Nephron (organoid): ENCODE measurements at regions not wholly inside any gene's neighbourhood (a gene's known extent, or its start where the extent isn't known, plus 50 kb on each side); places are given as distances from the start of the nearest gene placed in this dataset.
A peak's percentile ranks its signal among the peaks of the same experiment; 100 is the strongest.

Source experiments
- H3K27ac Mint-ChIP-seq, 3 experiments: 2 replicates each; pipeline ENCODE4 v1.8.0; 2020; ENCODE audit warnings: mixed read lengths in 3 of 3, mild to moderate bottlenecking in 2 of 3, moderate library complexity in 1 of 3
- H3K27me3 Mint-ChIP-seq: 2 replicates; pipeline ENCODE4 v1.8.0; 2021; ENCODE audit warnings: low read depth, mild to moderate bottlenecking, moderate library complexity, mixed read lengths
- H3K36me3 Mint-ChIP-seq: 2 replicates; pipeline ENCODE4 v1.8.0; 2020; ENCODE audit warnings: low read depth, mixed read lengths
- H3K4me1 Mint-ChIP-seq: 2 replicates; pipeline ENCODE4 v1.8.0; 2020; ENCODE audit warnings: mixed read lengths
- H3K4me3 Mint-ChIP-seq, 3 experiments: 2 replicates each; pipeline ENCODE4 v1.8.0; 2020; ENCODE audit warnings: mild to moderate bottlenecking in 3 of 3, mixed read lengths in 3 of 3, moderate library complexity in 2 of 3
- H3K9me3 Mint-ChIP-seq: 2 replicates; pipeline ENCODE4 v1.8.0; 2020; ENCODE audit warnings: mixed read lengths
- TF ChIP-seq, protein P1 (sequence below), 3 experiments: fragments of 200-600 bp; sonication (generic); IDR thresholded peaks; one replicate each; pipeline ENCODE4 v1.5.0; 2021; ENCODE audit warnings: antibody characterized with exemption in 3 of 3; ENCODE audit not compliant: unreplicated experiment in 3 of 3

GRCh38 chr1:101664726-101665125 is 332.0 kb downstream of the OLFM3 start:
- Mint-ChIP-seq H3K4me1 (no peaks in the 10 kb centered on the region), H3K36me3 (no peaks in the 10 kb centered on the region), H3K9me3 (peaks cover 12% of the 10 kb centered on the region), H3K4me3 (no peak overlapping the region), H3K27ac (no peak overlapping the region), H3K27me3 (no peaks in the 10 kb centered on the region)
- TF ChIP-seq, protein P1, sequence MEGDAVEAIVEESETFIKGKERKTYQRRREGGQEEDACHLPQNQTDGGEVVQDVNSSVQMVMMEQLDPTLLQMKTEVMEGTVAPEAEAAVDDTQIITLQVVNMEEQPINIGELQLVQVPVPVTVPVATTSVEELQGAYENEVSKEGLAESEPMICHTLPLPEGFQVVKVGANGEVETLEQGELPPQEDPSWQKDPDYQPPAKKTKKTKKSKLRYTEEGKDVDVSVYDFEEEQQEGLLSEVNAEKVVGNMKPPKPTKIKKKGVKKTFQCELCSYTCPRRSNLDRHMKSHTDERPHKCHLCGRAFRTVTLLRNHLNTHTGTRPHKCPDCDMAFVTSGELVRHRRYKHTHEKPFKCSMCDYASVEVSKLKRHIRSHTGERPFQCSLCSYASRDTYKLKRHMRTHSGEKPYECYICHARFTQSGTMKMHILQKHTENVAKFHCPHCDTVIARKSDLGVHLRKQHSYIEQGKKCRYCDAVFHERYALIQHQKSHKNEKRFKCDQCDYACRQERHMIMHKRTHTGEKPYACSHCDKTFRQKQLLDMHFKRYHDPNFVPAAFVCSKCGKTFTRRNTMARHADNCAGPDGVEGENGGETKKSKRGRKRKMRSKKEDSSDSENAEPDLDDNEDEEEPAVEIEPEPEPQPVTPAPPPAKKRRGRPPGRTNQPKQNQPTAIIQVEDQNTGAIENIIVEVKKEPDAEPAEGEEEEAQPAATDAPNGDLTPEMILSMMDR (IDR thresholded peaks at IDR 0.05; ENCODE audit: unreplicated experiment in 3 of 3), result no peak

- Mint-ChIP-seq H3K27me3 (no peaks in the 10 kb centered on the region), H3K4me1 (no peaks in the 10 kb centered on the region), H3K4me3 (no peak overlapping the region), H3K27ac (peak overlapping the region in 1 of 3 experiments; percentile 59), H3K9me3 (peaks cover 5% of the 10 kb centered on the region), H3K36me3 (no peaks in the 10 kb centered on the region)
- TF ChIP-seq, protein P1 (IDR thresholded peaks at IDR 0.05; ENCODE audit: unreplicated experiment in 3 of 3), result no peak
Observed at GRCh38 chr1:101667761-101668160, 329.0 kb downstream of the OLFM3 start.

- Mint-ChIP-seq H3K27me3 (no peaks in the 10 kb centered on the region), H3K36me3 (no peaks in the 10 kb centered on the region), H3K4me1 (peaks cover 35% of the 10 kb centered on the region), H3K9me3 (no peaks in the 10 kb centered on the region), H3K27ac (peak overlapping the region; percentile 80 to 97 (median 91)), H3K4me3 (no peak overlapping the region)
- TF ChIP-seq, protein P1 (IDR thresholded peaks at IDR 0.05; ENCODE audit: unreplicated experiment in 3 of 3), result no peak
Observed at GRCh38 chr1:101683136-101683535, 313.6 kb downstream of the OLFM3 start.

- Mint-ChIP-seq H3K27me3 (no peaks in the 10 kb centered on the region), H3K9me3 (no peaks in the 10 kb centered on the region), H3K36me3 (no peaks in the 10 kb centered on the region), H3K27ac (peak overlapping the region; percentile 80 to 97 (median 91)), H3K4me1 (peaks cover 39% of the 10 kb centered on the region), H3K4me3 (no peak overlapping the region)
- TF ChIP-seq, protein P1 (IDR thresholded peaks at IDR 0.05; ENCODE audit: unreplicated experiment in 3 of 3), result no peak
Observed at GRCh38 chr1:101683561-101683960, 313.2 kb downstream of the OLFM3 start.

DNA sequence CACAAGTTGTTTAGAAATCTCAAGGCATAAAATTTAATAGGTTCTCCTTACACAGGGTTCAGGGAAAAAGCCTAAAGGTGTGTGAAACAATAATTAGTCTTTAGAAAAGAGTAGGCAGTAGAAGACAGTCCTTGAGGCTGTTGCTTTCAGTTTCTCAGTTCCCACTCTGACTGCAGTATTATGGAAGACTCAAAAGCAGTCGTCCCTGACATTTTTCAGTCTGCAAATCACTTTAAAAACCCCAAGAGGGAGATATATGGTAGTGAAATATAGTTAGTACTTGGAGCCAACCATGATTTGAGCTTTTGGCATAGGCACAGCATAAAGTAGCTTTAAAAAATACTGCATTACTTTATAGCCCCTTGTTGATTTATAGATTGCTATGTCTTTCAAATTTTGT is 299.7 kb downstream of the OLFM3 start:
- Mint-ChIP-seq H3K27me3 (no peaks in the 10 kb centered on the region), H3K4me3 (peak overlapping the region in 1 of 3 experiments; percentile 5), H3K9me3 (no peaks in the 10 kb centered on the region), H3K27ac (peak overlapping the region; percentile 77 to 95 (median 87)), H3K36me3 (no peaks in the 10 kb centered on the region), H3K4me1 (peaks cover 15% of the 10 kb centered on the region)
- TF ChIP-seq, protein P1 (IDR thresholded peaks at IDR 0.05; ENCODE audit: unreplicated experiment in 3 of 3), result peak in 1 of 3 experiments; percentile 15

DNA sequence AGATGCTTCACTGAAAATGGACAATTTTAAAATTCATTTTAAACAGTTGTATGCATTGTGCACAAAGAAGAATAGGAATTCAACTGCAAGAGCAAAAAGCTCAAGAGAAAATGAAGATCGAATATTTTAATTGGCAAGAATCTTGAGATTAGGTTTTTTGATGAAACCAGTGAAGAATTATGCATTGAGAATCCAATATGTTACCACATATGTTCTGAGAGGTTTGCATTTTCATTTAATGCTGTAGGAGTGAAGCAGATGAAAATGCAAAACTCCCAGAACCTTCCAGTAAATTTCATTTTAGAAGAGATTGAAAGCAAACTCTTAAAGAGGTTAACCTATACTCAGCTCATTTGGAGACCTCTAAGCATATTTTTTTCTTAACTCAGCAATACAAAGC is 298.0 kb downstream of the OLFM3 start:
- TF ChIP-seq, protein P1 (IDR thresholded peaks at IDR 0.05; ENCODE audit: unreplicated experiment in 3 of 3), result no peak
- H3K9me3 Mint-ChIP-seq, result no peaks in the 10 kb centered on the region
- H3K27me3 Mint-ChIP-seq, result no peaks in the 10 kb centered on the region
- H3K27ac Mint-ChIP-seq, result no peak overlapping the region
- H3K4me3 Mint-ChIP-seq, result no peak overlapping the region
- peaks cover 15% of the 10 kb centered on the region for H3K4me1 Mint-ChIP-seq
- no peaks in the 10 kb centered on the region for H3K36me3 Mint-ChIP-seq
